Nephron progenitor cell (in vitro differentiated cells): ENCODE measurements at regions not wholly inside any gene's neighbourhood (a gene's known extent, or its start where the extent isn't known, plus 50 kb on each side); places are given as distances from the start of the nearest gene placed in this dataset.

Source experiments
- DNase-seq: peaks from one replicate; pipeline ENCODE4 v3.0.0; 2021
- H3K27ac Mint-ChIP-seq: 2 replicates; pipeline ENCODE4 v1.8.0; 2021; ENCODE audit warnings: mild to moderate bottlenecking, moderate library complexity, mixed read lengths
- H3K27me3 Mint-ChIP-seq: 2 replicates; pipeline ENCODE4 v1.8.0; 2021; ENCODE audit warnings: mild to moderate bottlenecking, low read depth, mixed read lengths; ENCODE audit not compliant: poor library complexity
- H3K36me3 Mint-ChIP-seq: 2 replicates; pipeline ENCODE4 v1.8.0; 2021; ENCODE audit warnings: low read depth, mixed read lengths
- H3K4me1 Mint-ChIP-seq: 2 replicates; pipeline ENCODE4 v1.8.0; 2021; ENCODE audit warnings: mixed read lengths
- H3K4me3 Mint-ChIP-seq: 2 replicates; pipeline ENCODE4 v1.8.0; 2021; ENCODE audit warnings: mild to moderate bottlenecking, moderate library complexity, mixed read lengths
- H3K9me3 Mint-ChIP-seq: 2 replicates; pipeline ENCODE4 v1.8.0; 2021; ENCODE audit warnings: mild to moderate bottlenecking, moderate library complexity, mixed read lengths
- CTCF ChIP-seq: fragments of 200-600 bp; sonication (generic); IDR thresholded peaks from 2 replicates; pipeline ENCODE4 v1.5.0; 2021; ENCODE audit warnings: antibody characterized with exemption

GRCh38 chr12:111038077-111038476 is 117.7 kb upstream of the MYL2 start:
- no peak overlapping the region for H3K27ac Mint-ChIP-seq
- H3K4me1 Mint-ChIP-seq = peaks cover 17% of the 10 kb centered on the region
- H3K27me3 Mint-ChIP-seq = peaks cover 60% of the 10 kb centered on the region
- no peak overlapping the region for H3K4me3 Mint-ChIP-seq
- H3K36me3 Mint-ChIP-seq = no peaks in the 10 kb centered on the region
- TF ChIP-seq CTCF = no peak
- DNase-seq = no peak
- H3K9me3 Mint-ChIP-seq = no peaks in the 10 kb centered on the region

GRCh38 chr12:111037047-111037446 is 116.7 kb upstream of the MYL2 start:
- H3K9me3 Mint-ChIP-seq = no peaks in the 10 kb centered on the region
- H3K4me3 Mint-ChIP-seq = no peak overlapping the region
- H3K27me3 Mint-ChIP-seq = peaks cover 70% of the 10 kb centered on the region
- no peaks in the 10 kb centered on the region for H3K36me3 Mint-ChIP-seq
- no peak for TF ChIP-seq CTCF
- H3K4me1 Mint-ChIP-seq = peaks cover 23% of the 10 kb centered on the region
- no peak for DNase-seq
- no peak overlapping the region for H3K27ac Mint-ChIP-seq

DNA sequence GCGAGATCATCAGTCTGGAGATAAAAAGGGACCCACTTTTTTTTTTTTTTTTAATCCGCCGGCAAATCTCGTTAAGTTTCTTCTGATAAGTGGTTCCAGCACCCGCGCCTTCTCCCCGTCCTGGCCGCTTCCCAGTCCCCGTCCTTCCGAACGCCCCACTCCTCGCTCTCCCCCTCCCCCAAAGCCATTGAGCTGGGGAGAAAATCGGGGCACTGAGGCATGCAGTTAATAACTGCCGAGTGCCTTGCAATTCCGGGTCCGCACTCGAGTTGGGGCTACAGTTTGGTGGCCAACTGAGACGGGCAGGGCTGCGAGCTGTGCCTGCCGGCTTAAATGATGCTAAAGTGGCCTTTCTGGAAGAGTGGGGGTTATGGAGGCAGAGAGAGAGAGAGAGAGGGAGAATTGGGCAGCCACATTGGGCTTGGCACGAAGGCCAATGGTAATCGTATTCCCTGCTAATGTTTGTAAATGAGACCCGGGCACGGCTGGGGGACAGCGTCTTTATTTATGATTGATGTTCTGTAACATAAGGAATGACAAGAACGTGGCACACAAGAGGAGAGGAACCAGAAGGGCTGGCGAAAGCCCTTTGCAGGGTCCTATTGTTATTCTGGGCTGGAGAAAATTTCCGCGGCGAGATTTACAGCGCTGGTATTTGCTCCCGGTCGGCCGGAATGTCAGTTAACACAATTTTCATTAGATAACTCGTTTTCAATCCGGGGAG is 115.4 kb upstream of the MYL2 start:
- H3K4me1 Mint-ChIP-seq = peaks cover 23% of the 10 kb centered on the region
- H3K27ac Mint-ChIP-seq = no peak overlapping the region
- TF ChIP-seq CTCF = no peak
- H3K9me3 Mint-ChIP-seq = no peaks in the 10 kb centered on the region
- H3K36me3 Mint-ChIP-seq = no peaks in the 10 kb centered on the region
- peak; percentile 42 for DNase-seq
- H3K4me3 Mint-ChIP-seq = peak overlapping the region; percentile 89
- peaks cover 83% of the 10 kb centered on the region for H3K27me3 Mint-ChIP-seq

- peak; percentile 47 for DNase-seq
- peak overlapping the region; percentile 89 for H3K4me3 Mint-ChIP-seq
- no peak overlapping the region for H3K27ac Mint-ChIP-seq
- no peaks in the 10 kb centered on the region for H3K9me3 Mint-ChIP-seq
- peaks cover 85% of the 10 kb centered on the region for H3K27me3 Mint-ChIP-seq
- H3K4me1 Mint-ChIP-seq = peaks cover 23% of the 10 kb centered on the region
- no peaks in the 10 kb centered on the region for H3K36me3 Mint-ChIP-seq
- TF ChIP-seq CTCF = no peak
Measured at GRCh38 chr12:111034886-111035577, 114.7 kb upstream of the MYL2 start.

DNA sequence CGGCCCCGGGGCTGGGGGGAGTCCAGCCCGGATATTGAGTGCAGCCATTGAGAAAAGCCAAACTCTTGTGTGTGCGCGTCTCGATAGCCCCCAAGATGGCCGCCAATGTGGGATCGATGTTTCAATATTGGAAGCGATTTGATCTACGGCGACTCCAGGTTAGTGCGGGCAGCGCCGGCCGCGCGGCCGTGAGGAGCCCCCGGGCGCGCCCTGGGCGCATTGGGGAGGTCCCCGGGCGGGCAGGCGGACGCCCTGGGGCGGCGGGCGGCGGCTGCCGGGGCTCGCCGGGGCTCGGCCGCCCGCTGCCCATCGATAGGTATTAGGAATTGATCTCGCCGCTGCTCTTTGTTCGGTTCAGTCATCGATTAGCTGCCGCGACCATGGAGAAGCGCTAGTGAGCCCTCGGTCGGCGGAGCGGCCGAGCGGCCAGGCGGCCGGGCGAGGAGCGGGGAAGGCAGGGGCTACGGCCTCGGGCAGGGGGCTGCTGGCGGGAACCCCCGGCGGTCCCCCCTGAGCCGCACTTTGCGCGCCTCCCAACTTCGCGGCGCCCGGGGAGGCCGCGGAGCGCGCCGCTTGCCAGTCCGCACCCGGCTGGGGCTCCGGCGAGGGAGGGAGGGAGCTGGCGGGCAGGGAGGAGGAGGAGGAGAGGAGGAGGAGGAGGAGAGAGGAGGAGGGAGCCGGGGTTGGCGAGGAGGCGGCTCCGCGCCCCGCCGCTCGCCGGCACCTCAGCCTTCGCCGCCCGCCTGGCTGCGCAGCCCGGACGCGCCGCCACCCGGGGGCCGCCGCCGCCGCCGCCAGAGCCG is 113.9 kb upstream of the MYL2 start, which contains the start of gene CUX2:
TSS of gene CUX2 (plus strand) at position 83 of the 803 bp plus-strand sequence.
- H3K4me3 Mint-ChIP-seq = peak within 1 kb of the TSS; percentile 89
- DNase-seq = peak; percentile 59
- no peak for TF ChIP-seq CTCF
- H3K4me1 Mint-ChIP-seq = peaks cover 23% of the 10 kb centered on the region
- H3K27ac Mint-ChIP-seq = no peak within 1 kb of the TSS
- no peaks in the 10 kb centered on the region for H3K9me3 Mint-ChIP-seq
- H3K27me3 Mint-ChIP-seq = peaks cover 89% of the 10 kb centered on the region
- no peaks in the 10 kb centered on the region for H3K36me3 Mint-ChIP-seq
